22Rv1 (cell line): ENCODE measurements at regions not wholly inside any gene's neighbourhood (a gene's known extent, or its start where the extent isn't known, plus 50 kb on each side); places are given as distances from the start of the nearest gene placed in this dataset.

Experiments
- CTCF ChIP-seq: fragments of 450-650 bp; IDR thresholded peaks from 2 replicates; pipeline ENCODE4 v1.5.1; 2017; ENCODE audit warnings: mild to moderate bottlenecking
- ZFX ChIP-seq: fragments of 450-650 bp; IDR thresholded peaks from 2 replicates; pipeline ENCODE4 v1.6.1; 2017; ENCODE audit warnings: antibody characterized with exemption, borderline replicate concordance

GRCh38 chr10:109277456-109277855, 645.9 kb downstream of the XPNPEP1 start:
- TF ChIP-seq CTCF (no peak), ZFX (no peak)
